Neural progenitor cell (in vitro differentiated cells): ENCODE measurements at regions not wholly inside any gene's neighbourhood (a gene's known extent, or its start where the extent isn't known, plus 50 kb on each side); places are given as distances from the start of the nearest gene placed in this dataset.
A peak's percentile ranks its signal among the peaks of the same experiment; 100 is the strongest.

ENCODE experiments used
- DNase-seq: peaks from one replicate; pipeline ENCODE4 v3.0.0-alpha.2; 2016; ENCODE audit warnings: low spot score
- H2AFZ ChIP-seq: fragments of 200-600 bp; sonication (generic); replicated peaks from 2 replicates; pipeline ENCODE4 v1.6.1; 2016; ENCODE audit warnings: antibody characterized with exemption
- H3F3A ChIP-seq: fragments of 200-600 bp; sonication (generic); 2 replicates; pipeline ENCODE4 v1.6.1; 2016; ENCODE audit warnings: antibody characterized with exemption, low read depth
- H3K27ac ChIP-seq: fragments of 200-600 bp; sonication (generic); 2 replicates; pipeline ENCODE4 v1.5.1; 2016; ENCODE audit warnings: mild to moderate bottlenecking
- H3K27me3 ChIP-seq: fragments of 200-600 bp; sonication (generic); 2 replicates; pipeline ENCODE4 v1.6.1; 2016; ENCODE audit warnings: mild to moderate bottlenecking, moderate library complexity
- H3K36me3 ChIP-seq: fragments of 200-600 bp; sonication (generic); 2 replicates; pipeline ENCODE4 v1.5.1; 2016
- H3K4me1 ChIP-seq: fragments of 200-600 bp; sonication (generic); 2 replicates; pipeline ENCODE4 v1.6.1; 2016; ENCODE audit warnings: mixed run types
- H3K4me2 ChIP-seq: fragments of 200-600 bp; sonication (generic); 2 replicates; pipeline ENCODE4 v1.6.1; 2016
- H3K4me3 ChIP-seq: fragments of 200-600 bp; sonication (generic); 2 replicates; pipeline ENCODE4 v1.5.1; 2016
- H3K79me2 ChIP-seq: fragments of 200-600 bp; sonication (generic); 2 replicates; pipeline ENCODE4 v1.6.1; 2016; ENCODE audit warnings: low read depth
- H3K9ac ChIP-seq: fragments of 200-600 bp; sonication (generic); 2 replicates; pipeline ENCODE4 v1.6.1; 2016
- H3K9me3 ChIP-seq: fragments of 200-600 bp; sonication (generic); 2 replicates; pipeline ENCODE4 v1.5.1; 2016; ENCODE audit warnings: low read depth
- H4K20me1 ChIP-seq: fragments of 200-600 bp; sonication (generic); 2 replicates; pipeline ENCODE4 v1.6.1; 2016; ENCODE audit warnings: low read depth
- H3K27ac Mint-ChIP-seq: 3 replicates; pipeline ENCODE4 v1.8.0; 2021; ENCODE audit warnings: mixed read lengths
- H3K27me3 Mint-ChIP-seq: 2 replicates; pipeline ENCODE4 v1.8.0; 2022; ENCODE audit warnings: low read depth, mild to moderate bottlenecking, inconsistent platforms, moderate library complexity, mixed read lengths; ENCODE audit not compliant: insufficient read depth
- H3K36me3 Mint-ChIP-seq: 3 replicates; pipeline ENCODE4 v1.8.0; 2021; ENCODE audit warnings: mixed read lengths
- H3K4me1 Mint-ChIP-seq: 3 replicates; pipeline ENCODE4 v1.8.0; 2021; ENCODE audit warnings: mixed read lengths
- H3K4me3 Mint-ChIP-seq: 3 replicates; pipeline ENCODE4 v1.8.0; 2021; ENCODE audit warnings: mild to moderate bottlenecking, moderate library complexity, mixed read lengths
- H3K9me3 Mint-ChIP-seq: 3 replicates; pipeline ENCODE4 v1.8.0; 2020; ENCODE audit warnings: mixed read lengths
- CTCF ChIP-seq: fragments of 200-600 bp; sonication (generic); IDR thresholded peaks from 2 replicates; pipeline ENCODE4 v1.5.1; 2017; ENCODE audit warnings: antibody characterized with exemption, mild to moderate bottlenecking
- EZH2 ChIP-seq: fragments of 200-600 bp; sonication (generic); IDR thresholded peaks from 2 replicates; pipeline ENCODE4 v1.6.1; 2017; ENCODE audit warnings: antibody characterized with exemption, mild to moderate bottlenecking, moderate library complexity
- EZH2phosphoT487 ChIP-seq: fragments of 200-600 bp; sonication (generic); IDR thresholded peaks from 2 replicates; pipeline ENCODE4 v1.6.1; 2017; ENCODE audit warnings: antibody characterized with exemption

DNA sequence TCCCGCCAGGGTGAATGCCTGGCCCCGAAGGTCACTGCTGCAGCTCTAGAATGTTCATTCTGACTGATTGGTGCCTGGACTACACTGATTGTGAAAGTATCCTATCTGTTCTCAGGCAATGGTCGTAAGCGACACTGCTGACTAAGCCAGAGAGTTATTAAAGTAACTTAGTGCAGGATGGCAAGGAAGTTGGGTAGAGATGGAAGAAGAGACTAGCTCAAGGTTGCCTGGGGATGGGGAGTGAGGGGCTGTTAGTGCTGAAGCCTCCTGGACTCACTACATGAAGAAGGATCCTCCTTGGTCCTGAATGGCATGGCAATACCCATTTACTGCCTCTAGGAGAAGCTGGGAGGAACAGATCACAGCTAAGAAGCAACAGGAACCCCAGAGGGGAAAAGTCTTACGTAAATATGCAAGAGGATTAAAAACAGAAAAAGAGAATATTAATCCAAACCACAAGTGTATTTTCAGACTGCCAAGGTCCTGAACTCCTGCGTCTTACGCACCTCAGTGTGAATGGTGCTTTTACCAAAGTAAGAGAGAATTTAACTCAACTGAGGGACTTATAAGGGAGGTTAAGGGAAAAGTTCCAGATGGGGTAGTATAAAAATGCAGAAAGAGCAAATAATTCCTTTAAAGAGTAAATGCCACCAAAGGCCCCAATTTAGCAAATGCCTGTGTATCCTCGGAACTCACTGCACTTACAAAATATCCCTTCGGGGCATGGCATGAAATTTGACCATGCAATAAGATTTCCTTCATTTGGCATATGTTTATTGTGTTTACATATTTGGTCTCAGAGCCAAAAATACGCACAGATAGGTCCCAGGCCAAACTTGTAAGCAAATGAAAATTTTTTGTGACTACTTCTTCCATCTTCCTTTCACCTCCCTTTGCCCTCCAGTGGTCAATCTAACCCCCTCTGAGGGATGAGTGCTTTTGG is 64.0 kb upstream of the DGKG start:
- no peaks in the 10 kb centered on the region for H3K79me2 ChIP-seq
- H3K4me3 ChIP-seq, result no peak overlapping the region
- H3K27ac Mint-ChIP-seq, result no peak overlapping the region
- no peak overlapping the region for H3K27ac ChIP-seq
- peaks cover 36% of the 10 kb centered on the region for H3K4me1 Mint-ChIP-seq
- TF ChIP-seq EZH2phosphoT487 (no peak), CTCF (peak; percentile 35), EZH2 (no peak)
- H4K20me1 ChIP-seq, result no peaks in the 10 kb centered on the region
- no peaks in the 10 kb centered on the region for H3K27me3 ChIP-seq
- H3F3A ChIP-seq, result peaks cover 11% of the 10 kb centered on the region
- H3K4me2 ChIP-seq, result no peak overlapping the region
- no peaks in the 10 kb centered on the region for H3K36me3 ChIP-seq
- peak; percentile 18 for DNase-seq
- peaks cover 7% of the 10 kb centered on the region for H3K27me3 Mint-ChIP-seq
- H3K4me3 Mint-ChIP-seq, result no peak overlapping the region
- H3K9ac ChIP-seq, result no peak overlapping the region
- H2AFZ ChIP-seq, result no peak overlapping the region
- no peaks in the 10 kb centered on the region for H3K36me3 Mint-ChIP-seq
- H3K9me3 ChIP-seq, result no peaks in the 10 kb centered on the region
- H3K4me1 ChIP-seq, result peaks cover 17% of the 10 kb centered on the region
- H3K9me3 Mint-ChIP-seq, result peaks cover 2% of the 10 kb centered on the region

GRCh38 chr3:186421946-186422345 is 59.9 kb upstream of the DGKG start:
- no peak overlapping the region for H3K27ac Mint-ChIP-seq
- Histone ChIP-seq H3K79me2 (no peaks in the 10 kb centered on the region), H3K4me2 (no peak overlapping the region), H3F3A (peaks cover 11% of the 10 kb centered on the region), H3K4me1 (peaks cover 17% of the 10 kb centered on the region), H3K9ac (no peak overlapping the region), H2AFZ (no peak overlapping the region), H4K20me1 (no peaks in the 10 kb centered on the region), H3K36me3 (no peaks in the 10 kb centered on the region), H3K27me3 (no peaks in the 10 kb centered on the region), H3K27ac (no peak overlapping the region), H3K4me3 (no peak overlapping the region), H3K9me3 (no peaks in the 10 kb centered on the region)
- no peak for DNase-seq
- H3K9me3 Mint-ChIP-seq, result no peaks in the 10 kb centered on the region
- no peaks in the 10 kb centered on the region for H3K27me3 Mint-ChIP-seq
- H3K4me1 Mint-ChIP-seq, result peaks cover 31% of the 10 kb centered on the region
- TF ChIP-seq CTCF, result no peak
- TF ChIP-seq EZH2phosphoT487, result no peak
- TF ChIP-seq EZH2, result no peak
- H3K36me3 Mint-ChIP-seq, result no peaks in the 10 kb centered on the region
- H3K4me3 Mint-ChIP-seq, result no peak overlapping the region

GRCh38 chr3:186418671-186419145 is 56.7 kb upstream of the DGKG start:
- Histone ChIP-seq H3K36me3 (no peaks in the 10 kb centered on the region), H3K27me3 (peaks cover 16% of the 10 kb centered on the region), H3K79me2 (no peaks in the 10 kb centered on the region), H3K4me1 (peaks cover 7% of the 10 kb centered on the region), H3F3A (peaks cover under 1% of the 10 kb centered on the region), H4K20me1 (no peaks in the 10 kb centered on the region), H3K4me3 (no peak overlapping the region), H3K9ac (no peak overlapping the region), H3K4me2 (no peak overlapping the region), H3K9me3 (no peaks in the 10 kb centered on the region), H2AFZ (no peak overlapping the region), H3K27ac (no peak overlapping the region)
- H3K9me3 Mint-ChIP-seq, result no peaks in the 10 kb centered on the region
- peaks cover 22% of the 10 kb centered on the region for H3K4me1 Mint-ChIP-seq
- H3K27ac Mint-ChIP-seq, result no peak overlapping the region
- H3K27me3 Mint-ChIP-seq, result no peaks in the 10 kb centered on the region
- no peak for TF ChIP-seq EZH2phosphoT487
- no peak for TF ChIP-seq EZH2
- no peak for TF ChIP-seq CTCF
- no peak for DNase-seq
- H3K36me3 Mint-ChIP-seq, result no peaks in the 10 kb centered on the region
- no peak overlapping the region for H3K4me3 Mint-ChIP-seq
